ENCODE measurements at regions not wholly inside any gene's neighbourhood (a gene's known extent, or its start where the extent isn't known, plus 50 kb on each side); places are given as distances from the start of the nearest gene placed in this dataset.
"Not testable (repeated sequence)": the region's sequence is repeated elsewhere in the genome, so short reads cannot be mapped to it uniquely, and the experiment has no call there.

- no peak for DNase-seq (ENCODE audit: low read depth)
Measured at GRCh38 chr1:208717525-208717924, 473.3 kb upstream of the PLXNA2 start.

- no peak for DNase-seq (ENCODE audit: low read depth)
Measured at GRCh38 chr1:208722592-208722991, 478.4 kb upstream of the PLXNA2 start.

GRCh38 chr1:208724079-208724478 is 479.9 kb upstream of the PLXNA2 start:
- DNase-seq (ENCODE audit: low read depth) = no peak

- DNase-seq (ENCODE audit: low read depth) = no peak
Measured at GRCh38 chr1:208728815-208729214, 484.6 kb upstream of the PLXNA2 start.

GRCh38 chr1:208731981-208732821 is 488.0 kb upstream of the PLXNA2 start:
- DNase-seq (ENCODE audit: low read depth) = no peak

- DNase-seq (ENCODE audit: low read depth) = no peak
Measured at GRCh38 chr1:208737161-208737560, 493.0 kb upstream of the PLXNA2 start.

GRCh38 chr1:208737922-208738321 is 493.7 kb upstream of the PLXNA2 start:
- no peak for DNase-seq (ENCODE audit: low read depth)

GRCh38 chr1:208739636-208740035 is 495.5 kb upstream of the PLXNA2 start:
- not testable (repeated sequence) for DNase-seq (ENCODE audit: low read depth)

GRCh38 chr1:208741296-208741695 is 497.1 kb upstream of the PLXNA2 start:
- no peak for DNase-seq (ENCODE audit: low read depth)

GRCh38 chr1:208743361-208743760 is 499.2 kb upstream of the PLXNA2 start:
- no peak for DNase-seq (ENCODE audit: low read depth)

- DNase-seq (ENCODE audit: low read depth) = no peak
Measured at GRCh38 chr1:208747979-208748378, 503.8 kb upstream of the PLXNA2 start.

- no peak for DNase-seq (ENCODE audit: low read depth)
Measured at GRCh38 chr1:208748387-208749165, 504.4 kb upstream of the PLXNA2 start.

GRCh38 chr1:208756339-208756981 is 512.3 kb upstream of the PLXNA2 start:
- DNase-seq (ENCODE audit: low read depth) = no peak

GRCh38 chr1:208757846-208758245 is 513.7 kb upstream of the PLXNA2 start:
- DNase-seq (ENCODE audit: low read depth) = no peak

GRCh38 chr1:208759255-208759654 is 515.1 kb upstream of the PLXNA2 start:
- no peak for DNase-seq (ENCODE audit: low read depth)

GRCh38 chr1:208763971-208764370 is 519.8 kb upstream of the PLXNA2 start:
- no peak for DNase-seq (ENCODE audit: low read depth)

- DNase-seq (ENCODE audit: low read depth) = no peak
Measured at GRCh38 chr1:208766832-208767231, 522.6 kb upstream of the PLXNA2 start.

GRCh38 chr1:208767816-208768215 is 523.6 kb upstream of the PLXNA2 start:
- no peak for DNase-seq (ENCODE audit: low read depth)

- no peak for DNase-seq (ENCODE audit: low read depth)
Measured at GRCh38 chr1:208772891-208773290, 528.7 kb upstream of the PLXNA2 start.

GRCh38 chr1:208775841-208776240 is 531.7 kb upstream of the PLXNA2 start:
- DNase-seq (ENCODE audit: low read depth) = no peak

GRCh38 chr1:208778417-208778816 is 534.2 kb upstream of the PLXNA2 start:
- no peak for DNase-seq (ENCODE audit: low read depth)

GRCh38 chr1:208781391-208782045 is 537.3 kb upstream of the PLXNA2 start:
- DNase-seq (ENCODE audit: low read depth) = no peak

Measured in stimulated activated CD8-positive, alpha-beta memory T cell treated with anti-CD3 and anti-CD28 coated beads, Interleukin-15, amount 100 ng/mL, for 1 hour (primary cell).